Hepatocyte (in vitro differentiated cells): ENCODE measurements at regions not wholly inside any gene's neighbourhood (a gene's known extent, or its start where the extent isn't known, plus 50 kb on each side); places are given as distances from the start of the nearest gene placed in this dataset.

Experiments used
- EZH2 ChIP-seq: fragments of 200-600 bp; sonication (generic); IDR thresholded peaks from 2 replicates; pipeline ENCODE4 v1.6.1; 2016; ENCODE audit warnings: antibody characterized with exemption, mild to moderate bottlenecking, borderline replicate concordance
- TF ChIP-seq, protein P1 (sequence below): fragments of 200-600 bp; sonication (generic); IDR thresholded peaks from 2 replicates; pipeline ENCODE4 v1.5.1; 2016; ENCODE audit warnings: antibody characterized with exemption, mild to moderate bottlenecking; ENCODE audit not compliant: poor library complexity

DNA sequence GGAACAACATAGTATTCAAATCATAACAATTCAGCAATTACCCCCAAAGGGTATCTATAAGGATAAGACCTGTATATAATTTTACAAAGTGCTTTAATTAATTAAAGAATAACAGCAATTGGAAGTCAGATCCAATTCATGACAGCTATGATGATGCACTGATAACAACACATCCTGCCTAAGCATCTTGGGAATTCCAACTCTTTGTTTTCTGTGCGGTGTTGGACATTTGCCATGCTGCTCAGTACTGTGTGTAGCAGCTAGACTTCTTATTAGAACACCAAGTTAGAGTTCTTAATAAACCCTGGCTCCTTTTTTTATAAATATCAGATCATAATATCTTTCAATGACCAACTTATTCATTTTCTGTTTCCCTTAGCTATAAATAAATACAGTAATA lies 209.0 kb downstream of the SEC61B start:
- TF ChIP-seq, protein P1, sequence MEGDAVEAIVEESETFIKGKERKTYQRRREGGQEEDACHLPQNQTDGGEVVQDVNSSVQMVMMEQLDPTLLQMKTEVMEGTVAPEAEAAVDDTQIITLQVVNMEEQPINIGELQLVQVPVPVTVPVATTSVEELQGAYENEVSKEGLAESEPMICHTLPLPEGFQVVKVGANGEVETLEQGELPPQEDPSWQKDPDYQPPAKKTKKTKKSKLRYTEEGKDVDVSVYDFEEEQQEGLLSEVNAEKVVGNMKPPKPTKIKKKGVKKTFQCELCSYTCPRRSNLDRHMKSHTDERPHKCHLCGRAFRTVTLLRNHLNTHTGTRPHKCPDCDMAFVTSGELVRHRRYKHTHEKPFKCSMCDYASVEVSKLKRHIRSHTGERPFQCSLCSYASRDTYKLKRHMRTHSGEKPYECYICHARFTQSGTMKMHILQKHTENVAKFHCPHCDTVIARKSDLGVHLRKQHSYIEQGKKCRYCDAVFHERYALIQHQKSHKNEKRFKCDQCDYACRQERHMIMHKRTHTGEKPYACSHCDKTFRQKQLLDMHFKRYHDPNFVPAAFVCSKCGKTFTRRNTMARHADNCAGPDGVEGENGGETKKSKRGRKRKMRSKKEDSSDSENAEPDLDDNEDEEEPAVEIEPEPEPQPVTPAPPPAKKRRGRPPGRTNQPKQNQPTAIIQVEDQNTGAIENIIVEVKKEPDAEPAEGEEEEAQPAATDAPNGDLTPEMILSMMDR, result no peak
- TF ChIP-seq EZH2, result no peak
